Kidney tubule cell (primary cell): ENCODE measurements at regions not wholly inside any gene's neighbourhood (a gene's known extent, or its start where the extent isn't known, plus 50 kb on each side); places are given as distances from the start of the nearest gene placed in this dataset.
A peak's percentile ranks its signal among the peaks of the same experiment; 100 is the strongest.

Experiments
- DNase-seq: peaks from one replicate; pipeline ENCODE4 v3.0.0-alpha.2; 2018; ENCODE audit warnings: low spot score

- DNase-seq, result no peak
Observed at GRCh38 chr6:156725712-156726111, 51.5 kb upstream of the ARID1B start.

DNA sequence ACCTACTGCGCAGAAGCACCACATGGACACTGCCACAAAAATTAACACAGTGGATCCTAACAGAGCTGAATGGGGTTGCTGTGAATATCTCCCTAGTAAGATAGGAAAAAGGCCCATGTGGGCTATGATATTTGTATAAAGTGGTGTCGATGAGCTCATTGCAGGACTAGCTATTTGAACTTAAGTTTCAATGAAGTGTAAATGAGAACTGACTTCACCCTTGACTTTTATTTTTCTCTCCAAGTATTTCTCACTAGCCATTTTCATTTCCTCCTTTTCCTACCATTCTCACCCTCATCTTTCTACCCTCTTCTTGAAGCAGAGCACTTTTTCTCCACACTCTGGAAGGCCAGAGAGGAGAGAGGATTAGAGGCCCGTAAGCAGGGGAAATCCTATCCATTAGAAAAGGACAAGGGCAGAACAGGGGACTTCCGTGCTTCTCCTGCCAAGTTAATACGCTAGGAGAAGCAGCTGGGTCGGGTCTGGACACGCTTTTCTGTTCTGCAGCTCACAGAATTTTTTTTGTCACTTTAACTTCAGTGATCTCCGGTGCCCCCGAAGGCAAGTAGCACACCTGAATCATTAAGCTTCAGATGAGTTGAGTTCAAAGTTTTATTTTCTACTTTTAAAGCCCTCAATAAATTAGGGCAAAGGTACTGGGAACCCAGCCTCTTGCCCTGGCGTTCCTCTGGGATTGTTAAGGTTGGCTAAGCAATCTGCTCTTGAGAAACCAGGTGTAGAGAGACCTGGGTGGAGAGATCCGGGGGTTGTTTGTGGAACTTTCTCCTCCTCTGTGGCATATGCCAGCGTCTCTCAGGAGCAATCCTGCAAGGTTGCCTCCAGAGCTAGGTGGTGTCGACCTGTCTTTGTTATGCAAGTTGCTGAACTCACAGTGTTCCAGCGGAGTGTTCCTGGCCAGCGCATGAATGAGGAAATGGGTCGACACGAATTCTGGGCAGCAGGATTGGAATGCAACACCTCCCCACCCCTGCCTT is 56.2 kb upstream of the ARID1B start:
- peak; percentile 82 for DNase-seq

- DNase-seq, result peak; percentile 95
Observed at GRCh38 chr6:156719720-156720563, 57.2 kb upstream of the ARID1B start.

DNA sequence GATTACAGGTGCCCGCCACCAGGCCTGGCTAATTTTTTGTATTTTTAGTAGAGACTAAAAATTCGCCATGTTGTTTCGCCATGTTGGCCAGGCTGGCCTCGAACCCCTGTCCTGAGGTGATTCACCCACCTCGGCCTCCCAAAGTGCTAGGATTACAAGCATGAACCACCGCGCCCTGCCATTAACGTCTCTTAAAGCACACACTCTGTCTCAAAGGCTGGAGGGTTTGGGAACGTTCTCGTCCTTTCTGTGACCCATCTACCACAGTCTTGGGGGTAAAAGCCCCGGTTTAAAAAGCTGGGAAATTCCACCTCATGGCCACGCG is 57.8 kb upstream of the ARID1B start:
- peak; percentile 8 for DNase-seq

- peak; percentile 93 for DNase-seq
Observed at GRCh38 chr6:156718647-156719394, 58.4 kb upstream of the ARID1B start.

GRCh38 chr6:156717542-156717941 is 59.6 kb upstream of the ARID1B start:
- no peak for DNase-seq

DNA sequence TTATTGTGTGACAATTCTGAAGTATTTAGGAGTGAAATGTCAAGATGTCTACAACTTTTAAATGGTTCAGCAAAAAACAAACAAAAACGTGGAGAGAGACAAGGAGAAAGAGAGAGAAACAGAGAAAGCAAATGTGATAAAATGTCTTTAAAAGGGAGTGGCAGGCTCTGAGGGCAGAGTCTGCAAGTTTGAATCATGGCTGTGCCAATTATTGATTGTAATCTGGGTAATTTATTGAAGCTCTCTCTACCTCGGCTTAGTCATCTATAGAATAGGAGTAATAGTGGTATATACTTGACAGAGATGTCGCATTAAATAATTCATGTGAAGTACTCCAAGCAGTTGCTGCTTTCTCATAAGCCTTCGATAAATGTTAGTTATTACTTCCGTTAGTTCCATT is 61.3 kb upstream of the ARID1B start:
- DNase-seq, result no peak

- no peak for DNase-seq
Observed at GRCh38 chr6:156713548-156713947, 63.6 kb upstream of the ARID1B start.

DNA sequence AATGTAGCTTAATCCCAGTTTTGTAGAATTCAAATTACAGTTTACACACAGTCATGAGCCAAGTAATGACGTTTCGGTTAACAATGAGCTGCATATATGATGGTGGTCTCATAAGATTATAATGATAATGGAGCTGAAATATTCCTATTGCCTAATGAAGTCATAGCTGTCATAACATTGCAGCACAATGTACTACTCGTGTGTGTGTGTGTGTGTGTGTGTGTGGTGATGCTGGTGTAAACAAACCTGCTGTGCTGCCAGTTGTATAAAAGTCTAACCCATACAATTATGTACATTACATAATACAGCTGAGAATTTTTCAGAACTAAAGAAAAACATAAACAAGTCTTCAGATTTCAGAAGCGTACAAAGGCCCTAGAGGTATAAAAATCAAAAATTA is 66.7 kb upstream of the ARID1B start:
- DNase-seq, result no peak

GRCh38 chr6:156707818-156708217 is 69.4 kb upstream of the ARID1B start:
- DNase-seq, result no peak

- peak; percentile 12 for DNase-seq
Observed at GRCh38 chr6:156703719-156704118, 73.5 kb upstream of the ARID1B start.

DNA sequence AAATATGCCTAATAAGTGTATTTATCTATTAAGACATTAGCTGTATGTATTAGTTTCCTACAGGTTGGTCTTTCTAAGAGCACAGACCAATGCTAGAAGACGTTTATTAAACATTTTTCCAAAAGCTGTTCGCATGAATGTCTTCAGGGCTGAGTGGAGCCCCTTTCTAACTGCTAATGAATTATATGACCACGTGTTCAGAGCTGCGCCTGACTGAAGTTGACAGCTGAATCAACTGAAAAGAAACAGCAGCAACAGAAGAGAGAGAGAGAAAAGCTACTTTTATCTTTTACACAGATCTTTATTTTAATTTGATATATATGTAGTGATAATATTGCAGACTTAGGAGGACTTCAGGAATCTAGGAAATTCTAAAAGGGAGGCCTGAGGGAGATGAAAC is 75.2 kb upstream of the ARID1B start:
- DNase-seq, result no peak

DNA sequence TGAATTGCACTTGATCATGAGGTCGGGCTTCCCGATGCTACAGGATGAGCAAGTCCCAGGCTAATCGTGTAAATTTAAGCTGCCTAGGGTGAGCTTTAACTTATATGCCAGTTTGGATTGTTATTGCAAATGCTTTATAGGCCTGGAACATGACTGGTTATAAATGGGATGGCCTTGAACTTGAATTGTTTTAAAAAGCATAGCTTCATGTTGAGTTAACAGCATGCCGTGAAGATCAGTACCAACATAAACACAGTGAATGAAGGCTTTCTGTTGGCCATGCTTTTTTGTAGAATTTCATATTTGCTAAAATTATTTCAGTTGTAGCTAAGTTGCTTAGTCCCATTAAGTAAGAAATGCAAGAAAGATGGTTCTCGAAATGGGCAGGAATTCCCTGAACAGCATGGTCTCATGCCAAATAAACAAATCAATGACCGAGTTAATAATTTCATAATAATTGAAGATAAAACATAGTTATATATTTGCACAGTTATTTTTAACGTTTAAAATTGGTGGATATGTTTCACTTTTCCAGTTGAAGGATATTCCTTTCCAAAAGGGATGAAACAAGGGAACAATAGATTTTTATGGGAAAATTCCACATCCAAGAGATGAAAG is 76.6 kb upstream of the ARID1B start:
- no peak for DNase-seq

GRCh38 chr6:156699935-156700334 is 77.2 kb upstream of the ARID1B start:
- no peak for DNase-seq

DNA sequence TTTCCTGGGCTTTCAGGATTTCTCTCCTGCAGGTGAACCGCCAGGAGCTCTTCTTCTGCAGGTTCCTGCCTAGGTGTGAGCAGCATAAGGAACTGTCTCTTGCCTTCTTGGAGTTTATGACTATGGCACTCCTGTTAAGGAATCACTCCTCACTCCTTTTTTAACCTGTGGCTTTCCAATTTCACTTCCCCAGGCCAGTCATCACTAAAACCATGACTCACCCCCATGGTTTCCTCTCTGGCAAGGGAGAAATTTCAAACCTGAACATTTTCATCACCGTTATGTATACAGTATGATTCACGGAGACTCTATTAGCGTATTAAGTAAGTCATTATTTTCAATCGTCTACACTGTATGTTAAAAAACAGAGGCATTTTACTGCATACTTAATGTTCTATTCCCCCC is 78.2 kb upstream of the ARID1B start:
- DNase-seq, result peak; percentile 86

- DNase-seq, result no peak
Observed at GRCh38 chr6:156698239-156699016, 78.8 kb upstream of the ARID1B start.

- no peak for DNase-seq
Observed at GRCh38 chr6:156697225-156697830, 79.8 kb upstream of the ARID1B start.

GRCh38 chr6:156695742-156696141 is 81.4 kb upstream of the ARID1B start:
- no peak for DNase-seq

- no peak for DNase-seq
Observed at GRCh38 chr6:156694679-156695078, 82.5 kb upstream of the ARID1B start.

DNA sequence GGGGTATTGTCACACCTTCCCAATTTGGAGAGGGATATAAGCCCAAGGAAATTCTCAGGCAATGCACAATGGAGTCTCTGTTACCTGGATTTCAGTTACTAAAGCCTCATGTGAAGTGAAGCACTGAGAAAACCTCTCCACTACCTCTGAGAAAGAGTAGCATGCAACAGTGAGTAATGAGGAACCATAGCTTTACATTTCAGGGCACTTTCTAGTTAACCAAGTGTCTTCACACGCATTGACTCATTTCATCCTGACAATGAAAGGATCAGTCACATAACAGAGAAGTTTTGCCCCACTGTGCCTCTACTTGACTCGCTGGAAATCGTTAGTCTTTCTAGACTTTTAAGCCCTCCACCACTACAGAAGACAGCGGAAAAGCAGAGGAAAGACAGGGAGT is 86.2 kb upstream of the ARID1B start:
- no peak for DNase-seq

DNA sequence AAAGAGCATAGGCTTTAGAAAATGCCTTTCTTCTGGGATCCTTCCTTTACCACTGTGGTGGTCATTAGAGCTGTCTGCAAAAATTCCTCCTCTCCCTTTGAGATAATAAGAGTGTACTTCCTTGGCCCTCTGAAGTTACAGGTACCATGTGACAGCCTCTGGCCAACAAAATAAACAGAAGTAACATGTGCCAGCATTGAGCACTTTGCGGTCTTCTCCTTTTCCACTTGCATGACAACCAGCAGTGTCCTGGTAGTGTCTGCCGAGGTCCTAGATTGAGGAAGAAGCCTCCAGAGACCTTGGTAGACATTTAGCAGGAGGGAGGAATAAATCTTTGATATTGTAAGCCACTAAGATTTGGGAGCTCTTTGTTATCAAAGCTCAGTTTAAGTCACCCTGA is 87.5 kb upstream of the ARID1B start:
- DNase-seq, result no peak
